NCI-H446 (cell line): ENCODE measurements at regions not wholly inside any gene's neighbourhood (a gene's known extent, or its start where the extent isn't known, plus 50 kb on each side); places are given as distances from the start of the nearest gene placed in this dataset.

Experiments
- DNase-seq, 2 experiments: peaks; one replicate each; lab custom pipeline; 2025; lab: John Stamatoyannopoulos, UW

DNA sequence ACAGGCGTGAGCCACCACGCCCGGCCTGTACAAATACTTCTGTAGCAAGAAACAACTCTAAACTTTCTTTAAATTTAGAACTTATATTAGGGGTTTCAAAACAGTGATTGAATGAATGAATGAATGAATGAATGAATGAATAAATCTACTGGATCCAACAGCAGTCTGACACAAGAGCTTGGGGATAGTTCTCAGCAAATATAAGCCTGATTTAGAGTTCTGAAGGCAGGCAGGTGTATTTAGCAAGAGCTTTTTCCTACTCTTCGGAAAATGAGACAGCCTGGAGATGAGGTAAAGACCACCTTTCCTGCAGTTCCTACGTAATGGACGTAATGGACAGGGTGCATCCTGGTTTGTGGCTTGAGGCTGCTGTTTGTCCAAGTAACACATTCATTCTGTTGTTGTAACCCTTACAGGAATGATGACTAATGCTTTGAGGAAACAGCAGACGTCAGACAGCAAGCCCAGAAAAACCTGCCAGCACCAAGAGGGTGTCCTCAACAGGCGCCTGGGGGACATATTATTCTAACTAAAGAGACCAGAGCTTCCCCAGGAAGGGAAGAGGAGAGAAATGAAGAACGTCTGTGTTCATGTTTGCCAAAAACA lies 277.4 kb upstream of the SOX5 start:
- DNase-seq = no peak

- no peak for DNase-seq
Measured at GRCh38 chr12:24224401-24224800, 274.9 kb upstream of the SOX5 start.

DNA sequence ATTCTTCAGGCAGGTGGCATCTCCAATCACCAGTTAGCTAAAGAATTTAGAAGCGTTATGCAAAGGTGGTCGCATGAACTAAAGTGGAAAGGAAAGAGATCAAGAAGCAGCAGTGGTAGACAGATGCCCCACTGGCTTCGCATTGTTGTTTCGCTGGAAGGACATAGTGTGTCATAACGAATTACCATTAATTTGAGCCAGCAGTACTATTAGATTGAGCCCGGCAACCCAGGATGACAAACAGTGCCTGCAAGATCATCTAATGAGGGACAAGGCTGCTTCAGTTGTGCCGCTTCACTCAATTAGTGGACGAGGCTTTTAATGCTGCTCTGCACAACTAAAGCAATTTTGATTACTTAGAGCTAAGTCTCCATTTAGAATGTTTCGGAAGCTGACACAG lies 274.5 kb upstream of the SOX5 start:
- DNase-seq = no peak

- DNase-seq = no peak
Measured at GRCh38 chr12:24222968-24223367, 273.5 kb upstream of the SOX5 start.

- DNase-seq = no peak
Measured at GRCh38 chr12:24212496-24212895, 263.0 kb upstream of the SOX5 start.

- DNase-seq = peak; percentile 15 to 62
Measured at GRCh38 chr12:24206621-24207020, 257.2 kb upstream of the SOX5 start.

DNA sequence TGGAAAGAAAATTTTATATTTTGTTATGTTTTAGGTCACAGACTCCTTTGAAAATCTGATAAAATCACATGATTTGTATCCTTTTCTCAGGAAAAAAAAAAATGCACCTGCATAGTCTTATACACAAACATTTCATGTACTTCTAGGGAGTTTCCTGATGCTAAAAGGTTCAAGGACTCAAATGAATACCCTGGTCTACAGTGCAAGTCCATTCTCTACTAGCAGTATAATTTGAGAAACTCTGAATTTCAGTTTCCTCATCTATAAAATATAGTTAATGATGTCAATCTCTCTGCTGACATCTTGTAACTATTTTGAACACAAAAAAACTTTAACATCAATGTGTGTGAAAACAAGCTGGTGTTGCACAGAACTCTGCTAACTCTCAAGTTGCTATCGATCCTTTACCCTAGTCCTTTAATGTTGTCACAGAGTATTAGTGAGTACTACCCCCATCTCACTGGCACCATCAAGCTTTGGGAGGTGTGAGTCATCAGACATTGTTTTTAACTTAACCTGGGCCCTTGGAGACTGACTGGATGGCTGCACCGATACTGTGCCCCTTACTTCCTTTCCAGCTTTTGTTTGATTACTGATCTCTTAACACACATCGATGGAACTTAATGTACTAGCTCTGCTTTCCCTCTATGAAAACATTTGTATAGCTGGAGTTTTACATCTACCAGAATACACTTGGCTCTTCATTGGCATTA lies 251.9 kb upstream of the SOX5 start:
- no peak for DNase-seq

GRCh38 chr12:24200010-24200409 lies 250.5 kb upstream of the SOX5 start:
- peak in 1 of 2 experiments; percentile 55 for DNase-seq

- DNase-seq = peak; percentile 84 to 91
Measured at GRCh38 chr12:24198936-24199671, 249.6 kb upstream of the SOX5 start.

DNA sequence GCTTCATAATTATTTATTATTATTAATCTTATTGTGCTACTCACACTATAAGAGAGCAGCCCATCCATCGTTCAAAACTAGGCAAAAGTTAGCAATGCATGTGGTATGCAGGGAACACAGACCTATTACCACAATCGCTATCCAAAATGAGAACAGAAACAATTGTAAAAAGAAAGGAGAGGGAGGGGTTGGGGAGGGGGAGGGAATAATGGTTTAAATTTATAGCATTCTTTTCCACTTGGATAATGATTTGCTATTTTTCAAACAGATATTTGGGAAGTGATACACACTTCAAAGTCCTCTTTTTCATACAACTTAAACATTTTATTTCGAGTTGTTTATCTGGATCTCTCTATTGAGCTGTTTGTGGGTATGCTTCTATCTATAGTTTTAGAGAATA lies 248.6 kb upstream of the SOX5 start:
- no peak for DNase-seq

DNA sequence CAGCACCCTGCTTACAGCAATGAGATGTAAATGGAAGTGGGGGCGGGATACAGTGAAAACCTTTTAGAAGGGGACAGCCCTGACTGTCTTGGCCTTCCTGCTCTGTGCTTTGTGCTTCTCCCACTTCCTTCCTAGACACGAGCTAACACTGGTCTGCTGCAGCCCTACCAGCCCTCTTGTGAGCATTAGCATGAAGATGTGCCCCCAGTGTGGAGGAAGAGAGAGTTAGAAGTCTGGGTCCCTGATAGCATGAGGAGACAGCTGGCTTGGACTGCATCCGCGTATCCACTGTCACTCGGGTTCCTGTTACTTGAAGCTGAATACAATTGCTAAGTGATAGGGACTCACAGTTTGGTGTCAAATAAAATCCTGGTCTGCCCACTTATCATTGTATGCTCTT lies 248.1 kb upstream of the SOX5 start:
- DNase-seq = no peak

DNA sequence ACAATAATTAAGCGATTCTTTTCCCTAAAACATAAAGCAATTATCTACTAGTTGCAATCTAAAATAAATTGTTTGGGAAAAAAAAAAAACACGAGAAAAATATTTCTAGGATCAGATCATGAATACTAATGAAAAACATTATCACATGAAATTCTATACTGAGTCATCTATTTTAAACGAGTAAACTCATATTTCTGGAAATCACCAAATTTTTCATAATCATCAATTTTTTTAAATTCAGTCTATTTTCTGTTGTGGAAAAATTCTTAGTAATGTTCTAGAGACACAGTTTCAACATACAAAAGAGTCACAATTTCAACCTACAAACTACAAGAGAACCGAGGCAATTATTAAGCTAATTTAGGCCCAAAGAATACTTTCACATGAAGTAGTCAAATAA lies 245.6 kb upstream of the SOX5 start:
- no peak for DNase-seq

- no peak for DNase-seq
Measured at GRCh38 chr12:24191117-24191516, 241.6 kb upstream of the SOX5 start.

DNA sequence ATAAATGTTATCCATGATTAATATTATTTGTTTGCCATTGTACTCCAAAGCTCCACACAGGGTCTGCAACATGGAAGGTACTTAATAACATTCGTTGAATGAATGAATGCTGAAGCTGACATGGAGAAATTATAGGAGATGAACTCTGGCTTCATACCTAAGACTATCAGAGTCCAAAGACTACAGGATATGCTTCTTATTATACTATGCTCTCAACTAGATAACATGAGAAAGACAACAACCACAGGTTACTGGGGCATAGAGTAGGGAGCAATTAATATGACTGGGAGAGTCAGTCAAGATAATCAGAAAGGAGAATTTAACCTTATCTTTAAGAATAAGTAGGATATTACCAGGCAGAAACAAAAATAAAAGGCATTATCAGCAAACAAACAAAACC lies 236.3 kb upstream of the SOX5 start:
- DNase-seq = no peak

DNA sequence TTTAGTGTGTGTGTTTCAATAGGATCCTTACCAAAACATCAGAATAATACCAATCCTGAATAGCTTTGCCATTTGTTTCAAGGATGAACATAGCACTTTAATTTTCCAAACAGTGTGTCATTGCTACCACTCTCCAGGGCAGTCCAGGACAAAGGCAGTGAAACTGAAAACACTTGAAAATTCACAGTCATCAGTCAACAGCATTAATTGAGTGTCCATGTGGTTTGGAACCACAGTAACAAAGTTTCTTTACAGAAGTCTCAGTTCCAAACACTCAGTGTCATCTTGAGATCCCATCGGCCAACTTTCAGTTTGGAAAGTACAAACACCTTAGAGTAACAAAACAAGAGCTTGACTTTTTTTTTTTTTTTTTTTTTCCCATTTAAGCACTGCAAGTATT lies 228.4 kb upstream of the SOX5 start:
- no peak for DNase-seq

DNA sequence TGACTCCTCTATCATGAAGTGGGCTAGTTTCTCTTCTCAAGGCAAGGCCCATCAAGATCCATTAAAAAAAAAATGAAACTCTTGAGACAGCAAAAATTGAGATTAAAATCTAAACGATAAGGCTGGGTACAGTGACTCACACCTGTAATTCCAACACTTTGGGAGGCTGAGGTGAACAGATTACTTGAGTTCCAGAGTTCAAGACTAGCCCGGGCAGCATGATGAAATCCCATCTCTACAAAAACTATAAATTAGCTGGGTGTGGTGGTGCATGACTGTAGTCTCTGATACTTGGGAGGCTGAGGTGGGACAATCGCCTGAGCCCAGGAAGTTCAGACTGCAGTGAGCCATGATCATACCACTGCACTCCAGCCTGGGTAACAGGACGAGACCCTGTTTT lies 226.5 kb upstream of the SOX5 start:
- no peak for DNase-seq

DNA sequence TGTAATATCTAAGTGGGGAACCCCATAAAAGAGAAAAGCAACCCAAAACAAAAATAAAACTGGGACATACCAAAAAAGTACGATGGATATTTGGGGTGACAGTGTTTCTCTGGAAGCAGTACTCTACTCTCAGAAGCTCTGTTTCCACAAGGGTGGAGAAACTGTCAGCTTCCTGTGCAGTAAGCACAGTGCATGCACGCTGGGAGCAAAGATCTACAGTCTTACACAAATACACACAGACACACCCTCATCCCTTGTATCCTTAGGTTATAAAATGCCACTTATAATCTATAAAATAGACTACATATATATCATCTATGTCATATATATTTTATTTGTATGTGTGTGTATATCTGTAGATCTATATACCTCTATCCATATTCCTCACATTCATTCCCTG lies 225.8 kb upstream of the SOX5 start:
- DNase-seq = no peak

DNA sequence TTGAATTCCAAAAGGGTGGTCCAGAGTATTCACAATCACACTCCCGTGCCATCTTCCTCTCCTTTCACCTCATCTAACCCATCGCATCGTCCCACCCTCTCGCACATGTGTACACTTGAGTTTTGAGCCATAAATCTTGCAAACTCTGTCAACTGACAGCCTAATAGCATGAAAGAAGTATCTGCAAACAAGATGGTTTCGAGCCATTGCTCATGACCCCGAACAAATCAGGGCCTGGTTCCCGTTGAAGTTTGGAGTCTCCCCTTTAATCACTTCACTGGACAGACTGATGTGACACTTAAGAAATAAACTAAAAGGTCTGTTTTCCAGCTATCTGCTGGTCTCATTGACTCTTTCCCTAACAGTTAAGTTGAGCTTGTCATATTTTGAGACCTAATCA lies 223.6 kb upstream of the SOX5 start:
- no peak for DNase-seq

DNA sequence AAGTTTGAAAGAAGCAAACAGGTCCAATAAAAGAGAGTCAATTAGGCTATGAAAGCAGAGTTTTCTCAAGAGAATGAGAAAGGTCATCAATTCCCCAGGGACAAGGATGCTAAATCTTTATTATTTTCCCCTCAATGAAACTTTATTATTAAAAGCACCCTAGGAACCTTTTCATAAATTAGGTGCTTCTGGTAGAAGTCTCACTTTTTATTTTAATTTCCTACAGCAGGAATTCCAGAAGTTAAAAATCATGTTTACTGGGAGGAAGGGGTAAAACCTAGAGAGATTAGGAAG lies 223.2 kb upstream of the SOX5 start:
- no peak for DNase-seq

- DNase-seq = no peak
Measured at GRCh38 chr12:24172031-24172772, 222.7 kb upstream of the SOX5 start.

- no peak for DNase-seq
Measured at GRCh38 chr12:24155042-24155441, 205.6 kb upstream of the SOX5 start.

DNA sequence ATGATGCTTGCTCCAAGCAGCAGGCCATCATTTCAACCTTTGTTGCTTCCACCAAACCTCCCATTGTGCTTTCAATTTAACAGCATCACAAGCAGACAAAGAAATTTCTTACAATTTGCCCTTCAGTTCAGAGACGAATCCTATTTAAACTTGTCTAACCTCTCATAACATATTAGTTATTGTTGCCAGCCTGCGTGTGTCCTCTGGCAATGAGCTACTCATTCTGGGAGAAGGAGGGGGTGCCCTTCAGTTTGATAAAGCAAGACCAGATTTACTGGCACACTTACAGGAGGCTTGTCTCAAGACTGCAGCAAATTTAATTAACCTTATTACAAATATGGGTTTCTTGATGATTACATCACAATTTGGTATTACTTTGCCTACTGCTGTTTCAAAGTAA lies 203.6 kb upstream of the SOX5 start:
- no peak for DNase-seq

DNA sequence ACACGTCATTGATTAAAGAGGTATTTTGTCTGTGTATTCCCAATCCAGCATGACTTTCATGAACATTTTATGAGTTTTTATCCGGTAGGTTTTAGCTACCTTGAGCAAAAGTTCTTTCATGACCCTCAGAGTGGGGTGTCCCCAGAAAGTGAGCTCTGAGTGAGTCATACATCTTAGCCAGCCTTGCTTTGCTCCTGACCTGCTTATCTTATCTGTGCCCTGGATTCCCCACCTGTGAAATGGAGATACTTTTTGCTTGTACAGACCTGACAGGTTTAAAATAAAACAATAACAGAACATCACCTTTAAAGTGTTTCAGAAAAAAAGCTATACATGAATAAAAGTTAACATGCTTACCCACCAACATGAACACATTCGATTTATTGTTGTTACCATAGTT lies 202.8 kb upstream of the SOX5 start:
- DNase-seq = no peak
